Activated T-helper 2 cell treated with anti-CD3 and anti-CD28 coated beads, Interferon-gamma antibody, Interleukin-2, Interleukin-4, amounts not matched to agents 10 μg/mL and 5 μg/mL and 100 μg/mL, durations not matched to agents 14 hours and 24 hours and 36 hours (primary cell): ENCODE measurements at regions not wholly inside any gene's neighbourhood (a gene's known extent, or its start where the extent isn't known, plus 50 kb on each side); places are given as distances from the start of the nearest gene placed in this dataset.

Experiments
- DNase-seq: peaks from one replicate; pipeline ENCODE4 v3.0.0; 2021; ENCODE audit warnings: low spot score
- H3K27ac Mint-ChIP-seq: one replicate; pipeline ENCODE4 v1.8.0; 2021; ENCODE audit warnings: mixed read lengths
- H3K27me3 Mint-ChIP-seq: one replicate; pipeline ENCODE4 v1.8.0; 2021; ENCODE audit warnings: low read depth, mixed read lengths
- H3K36me3 Mint-ChIP-seq: one replicate; pipeline ENCODE4 v1.8.0; 2021; ENCODE audit warnings: low read depth, mixed read lengths
- H3K4me1 Mint-ChIP-seq: one replicate; pipeline ENCODE4 v1.8.0; 2021; ENCODE audit warnings: low read depth, mixed read lengths
- H3K4me3 Mint-ChIP-seq: one replicate; pipeline ENCODE4 v1.8.0; 2021; ENCODE audit warnings: low read depth, mild to moderate bottlenecking, moderate library complexity, mixed read lengths
- H3K9me3 Mint-ChIP-seq: one replicate; pipeline ENCODE4 v1.8.0; 2021; ENCODE audit warnings: mixed read lengths
- intact Hi-C: fragments of 100-400 bp; cut with micrococcal nuclease; formaldehyde crosslinking; loops from one replicate; pipeline ENCODE4 v1.15.1; 2023

DNA sequence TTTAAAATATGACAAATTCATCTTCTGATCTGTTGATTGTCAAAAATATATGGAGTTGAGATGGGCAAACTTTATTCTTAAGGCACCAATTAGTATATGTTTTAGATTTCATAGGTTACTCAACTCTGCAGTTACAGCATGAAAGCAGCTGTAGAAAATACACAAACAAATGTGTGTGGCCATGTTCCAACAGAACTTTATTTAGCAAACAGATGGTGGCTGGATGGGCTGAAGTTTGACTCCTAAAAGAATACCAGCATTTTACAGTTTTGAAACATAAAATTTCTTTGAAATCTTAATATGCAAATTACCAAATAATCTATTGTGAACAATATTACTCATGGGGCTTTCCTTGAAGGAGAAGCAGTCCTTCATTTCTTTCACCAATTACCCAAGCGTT, 1206.0 kb upstream of the LRRTM3 start:
- no peaks in the 10 kb centered on the region for H3K36me3 Mint-ChIP-seq
- no peak overlapping the region for H3K27ac Mint-ChIP-seq
- intact Hi-C loops = no loop called here
- no peak overlapping the region for H3K4me3 Mint-ChIP-seq
- peaks cover 20% of the 10 kb centered on the region for H3K9me3 Mint-ChIP-seq
- no peaks in the 10 kb centered on the region for H3K27me3 Mint-ChIP-seq
- H3K4me1 Mint-ChIP-seq = no peaks in the 10 kb centered on the region
- no peak for DNase-seq

DNA sequence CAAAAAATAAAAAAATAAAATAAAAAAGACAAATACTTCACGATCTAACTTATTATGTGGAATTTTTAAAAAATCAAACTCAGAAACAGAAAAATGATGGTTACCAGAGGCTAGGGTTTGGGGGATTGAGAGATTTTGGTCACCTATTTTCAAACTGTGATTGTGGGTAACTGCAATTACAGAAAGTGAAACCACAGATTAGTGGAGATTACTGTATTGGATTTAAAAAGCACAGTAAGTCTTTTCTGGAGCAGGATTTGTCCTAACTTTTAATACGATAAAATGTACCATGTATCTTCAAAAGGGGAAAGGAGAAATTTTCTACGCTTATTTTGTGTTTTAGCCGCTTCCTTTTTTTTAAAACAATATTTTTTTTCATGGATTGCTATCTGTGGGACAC, 1204.9 kb upstream of the LRRTM3 start:
- Mint-ChIP-seq H3K36me3 (no peaks in the 10 kb centered on the region), H3K4me3 (no peak overlapping the region), H3K27ac (no peak overlapping the region), H3K9me3 (peaks cover 13% of the 10 kb centered on the region), H3K27me3 (no peaks in the 10 kb centered on the region), H3K4me1 (no peaks in the 10 kb centered on the region)
- no peak for DNase-seq
- intact Hi-C loops = no loop called here

DNA sequence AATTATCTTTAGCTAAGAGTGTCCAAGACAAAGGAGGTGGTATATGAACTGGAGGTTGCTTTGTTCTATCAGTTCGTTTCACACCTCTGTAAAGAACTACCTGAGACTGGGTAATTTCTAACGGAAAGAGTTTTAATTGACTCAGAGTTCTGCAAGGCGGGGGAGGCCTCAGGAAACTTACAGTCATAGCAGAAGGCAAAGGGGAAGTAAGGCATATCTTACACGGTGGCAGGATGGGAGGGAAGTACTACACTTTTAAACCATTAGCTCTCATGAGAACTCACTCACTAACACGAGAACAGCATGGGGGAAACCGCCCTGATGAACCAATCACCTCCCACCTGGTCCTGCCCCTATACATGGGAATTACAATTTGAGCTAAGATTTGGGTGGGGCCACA, 1202.3 kb upstream of the LRRTM3 start:
- Mint-ChIP-seq H3K4me3 (no peak overlapping the region), H3K27me3 (no peaks in the 10 kb centered on the region), H3K9me3 (peaks cover 9% of the 10 kb centered on the region), H3K27ac (no peak overlapping the region), H3K36me3 (no peaks in the 10 kb centered on the region), H3K4me1 (no peaks in the 10 kb centered on the region)
- intact Hi-C loops = no loop called here
- DNase-seq = no peak

DNA sequence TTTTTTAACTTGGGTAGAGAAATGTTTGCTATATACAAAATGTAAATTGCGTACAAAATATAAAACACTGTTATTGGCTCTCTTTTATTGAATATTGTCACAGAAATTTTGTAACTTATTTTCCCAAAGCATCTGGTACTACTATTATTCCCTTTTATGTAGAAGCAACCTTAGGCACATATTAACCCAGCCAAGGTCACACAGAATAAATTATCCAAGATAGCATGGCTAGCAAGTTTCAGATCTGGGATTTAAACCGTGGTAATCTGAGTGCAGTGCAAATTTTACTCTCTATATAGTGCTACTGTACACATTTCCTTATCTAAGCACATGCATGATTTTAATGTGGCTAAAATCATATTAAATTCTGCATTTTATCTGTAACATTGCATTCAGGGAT, 1190.5 kb upstream of the LRRTM3 start:
- Mint-ChIP-seq H3K9me3 (peaks cover 7% of the 10 kb centered on the region), H3K27ac (no peak overlapping the region), H3K27me3 (no peaks in the 10 kb centered on the region), H3K4me3 (no peak overlapping the region), H3K4me1 (no peaks in the 10 kb centered on the region), H3K36me3 (no peaks in the 10 kb centered on the region)
- no peak for DNase-seq
- intact Hi-C loops = no loop called here

DNA sequence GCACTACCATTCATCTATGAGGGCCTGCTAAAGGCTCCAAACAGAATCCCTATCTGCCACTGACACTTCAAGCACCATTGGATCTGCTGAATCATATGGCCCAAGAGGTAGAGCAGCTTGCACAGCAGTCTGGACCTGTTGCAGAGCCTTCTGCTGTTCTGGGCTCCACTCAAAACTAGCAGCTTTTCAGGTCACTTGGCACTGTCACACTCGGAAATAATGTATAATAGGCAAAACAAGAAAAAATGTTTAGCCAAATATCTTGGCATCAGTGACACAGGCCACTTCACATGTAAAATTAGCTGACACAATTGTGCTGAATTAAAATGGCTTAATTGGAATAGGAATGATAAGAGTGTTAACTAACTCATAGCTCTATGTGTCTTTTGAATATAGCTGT, 1182.9 kb upstream of the LRRTM3 start:
- Mint-ChIP-seq H3K4me3 (no peak overlapping the region), H3K36me3 (no peaks in the 10 kb centered on the region), H3K9me3 (no peaks in the 10 kb centered on the region), H3K27ac (no peak overlapping the region), H3K27me3 (no peaks in the 10 kb centered on the region), H3K4me1 (no peaks in the 10 kb centered on the region)
- no peak for DNase-seq
- intact Hi-C loops = no loop called here

DNA sequence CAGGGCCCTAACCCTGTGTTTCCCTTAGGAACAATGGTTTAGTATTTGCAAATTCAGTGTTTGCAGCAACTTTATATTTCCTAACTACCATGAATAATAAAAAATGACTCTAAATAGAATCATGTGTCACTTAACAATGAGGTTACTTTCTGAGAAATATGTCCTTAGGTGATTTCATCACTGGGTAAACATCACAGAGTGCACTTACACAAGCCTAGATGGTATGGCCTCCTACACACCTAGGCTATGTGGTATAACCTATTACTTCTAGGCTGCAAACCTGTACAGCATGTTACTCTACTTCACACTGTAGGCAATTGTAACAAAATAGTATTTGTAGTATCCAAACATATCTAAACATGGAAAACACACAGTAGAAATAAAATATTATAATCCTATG, 1174.6 kb upstream of the LRRTM3 start:
- intact Hi-C loops = no loop called here
- no peak for DNase-seq
- Mint-ChIP-seq H3K9me3 (peaks cover 8% of the 10 kb centered on the region), H3K4me1 (no peaks in the 10 kb centered on the region), H3K27me3 (no peaks in the 10 kb centered on the region), H3K4me3 (no peak overlapping the region), H3K27ac (no peak overlapping the region), H3K36me3 (no peaks in the 10 kb centered on the region)

DNA sequence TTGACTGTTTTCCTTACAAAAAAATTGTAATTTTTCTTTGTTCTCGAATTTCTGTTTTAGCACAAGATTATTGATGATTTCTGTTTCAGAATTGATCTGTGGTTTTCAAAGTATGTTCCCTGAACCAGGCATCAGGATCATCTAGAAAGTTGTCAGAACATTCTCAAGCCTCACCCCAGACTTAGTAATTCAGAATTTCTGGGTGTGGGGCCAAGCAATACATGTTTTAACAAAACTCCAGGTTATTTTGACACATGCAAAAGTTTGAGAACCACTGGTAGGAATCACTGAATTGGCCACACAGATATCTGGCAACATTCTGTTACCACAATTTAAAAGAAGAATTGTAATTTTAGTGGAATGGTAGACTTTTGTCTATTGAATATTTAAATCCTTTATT, 1173.9 kb upstream of the LRRTM3 start:
- no peak overlapping the region for H3K4me3 Mint-ChIP-seq
- no peaks in the 10 kb centered on the region for H3K4me1 Mint-ChIP-seq
- no peaks in the 10 kb centered on the region for H3K27me3 Mint-ChIP-seq
- DNase-seq = no peak
- H3K9me3 Mint-ChIP-seq = peaks cover 8% of the 10 kb centered on the region
- H3K36me3 Mint-ChIP-seq = no peaks in the 10 kb centered on the region
- no peak overlapping the region for H3K27ac Mint-ChIP-seq
- intact Hi-C loops = no loop called here

DNA sequence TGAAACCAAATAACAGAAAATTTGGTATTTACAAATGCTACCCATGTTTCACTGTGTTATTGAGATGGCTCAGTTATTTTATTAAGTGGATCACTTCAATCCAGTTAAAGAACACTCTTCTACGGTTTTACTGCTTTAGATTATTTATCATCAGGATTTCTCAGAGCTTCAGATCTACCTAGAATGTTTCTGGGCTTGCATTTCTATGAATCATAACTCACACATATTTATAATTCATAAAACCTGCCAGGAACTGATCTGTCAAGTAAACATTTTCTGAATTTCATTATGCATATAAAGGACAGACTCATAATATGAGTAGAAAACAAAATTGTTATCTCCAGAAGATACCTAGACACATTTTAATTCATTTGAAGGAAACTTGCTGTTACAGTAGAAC, 1172.3 kb upstream of the LRRTM3 start:
- intact Hi-C loops = no loop called here
- no peak overlapping the region for H3K27ac Mint-ChIP-seq
- no peaks in the 10 kb centered on the region for H3K36me3 Mint-ChIP-seq
- no peak overlapping the region for H3K4me3 Mint-ChIP-seq
- H3K27me3 Mint-ChIP-seq = no peaks in the 10 kb centered on the region
- no peak for DNase-seq
- peaks cover 13% of the 10 kb centered on the region for H3K9me3 Mint-ChIP-seq
- H3K4me1 Mint-ChIP-seq = no peaks in the 10 kb centered on the region

DNA sequence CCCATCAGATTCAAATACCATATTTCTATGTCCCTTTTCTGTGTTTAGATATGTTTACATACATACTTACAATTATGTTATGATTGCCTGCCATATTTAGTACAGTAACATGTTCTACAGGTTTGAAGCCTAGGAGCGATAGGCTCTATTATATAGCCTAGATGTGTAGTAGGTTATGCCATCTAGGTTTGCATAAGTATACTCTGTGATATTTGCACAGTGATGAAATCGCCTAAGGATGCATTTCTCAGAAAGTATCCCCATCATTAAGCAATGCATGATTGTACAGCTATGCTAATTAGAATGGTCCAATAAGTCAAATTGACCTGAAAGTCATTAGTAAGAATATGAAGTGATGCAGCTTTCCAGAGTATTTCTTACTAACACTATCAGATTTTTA, 1171.7 kb upstream of the LRRTM3 start:
- H3K4me3 Mint-ChIP-seq = no peak overlapping the region
- no peak overlapping the region for H3K27ac Mint-ChIP-seq
- intact Hi-C loops = no loop called here
- H3K4me1 Mint-ChIP-seq = no peaks in the 10 kb centered on the region
- DNase-seq = no peak
- peaks cover 7% of the 10 kb centered on the region for H3K9me3 Mint-ChIP-seq
- H3K36me3 Mint-ChIP-seq = no peaks in the 10 kb centered on the region
- no peaks in the 10 kb centered on the region for H3K27me3 Mint-ChIP-seq

DNA sequence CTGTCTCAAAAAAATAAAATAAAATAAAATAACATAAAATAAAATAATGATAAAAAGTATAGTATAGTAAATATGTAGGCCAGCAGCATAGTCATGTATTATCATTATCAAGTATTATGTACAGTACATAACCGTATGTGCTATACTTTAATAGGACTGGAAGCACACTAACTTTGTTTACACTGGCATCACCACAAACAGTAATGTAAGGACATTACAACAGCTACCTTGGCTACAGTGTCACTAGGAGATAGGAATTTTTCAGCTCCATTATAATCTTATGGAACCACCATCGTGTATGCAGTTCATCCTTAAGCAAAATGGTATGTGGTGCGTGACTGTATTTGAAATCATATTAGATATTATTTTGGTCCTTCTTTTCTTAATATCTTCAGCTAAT, 1163.5 kb upstream of the LRRTM3 start:
- no peak overlapping the region for H3K4me3 Mint-ChIP-seq
- no peak for DNase-seq
- no peaks in the 10 kb centered on the region for H3K36me3 Mint-ChIP-seq
- intact Hi-C loops = no loop called here
- H3K27ac Mint-ChIP-seq = no peak overlapping the region
- no peaks in the 10 kb centered on the region for H3K4me1 Mint-ChIP-seq
- peaks cover 11% of the 10 kb centered on the region for H3K9me3 Mint-ChIP-seq
- no peaks in the 10 kb centered on the region for H3K27me3 Mint-ChIP-seq

DNA sequence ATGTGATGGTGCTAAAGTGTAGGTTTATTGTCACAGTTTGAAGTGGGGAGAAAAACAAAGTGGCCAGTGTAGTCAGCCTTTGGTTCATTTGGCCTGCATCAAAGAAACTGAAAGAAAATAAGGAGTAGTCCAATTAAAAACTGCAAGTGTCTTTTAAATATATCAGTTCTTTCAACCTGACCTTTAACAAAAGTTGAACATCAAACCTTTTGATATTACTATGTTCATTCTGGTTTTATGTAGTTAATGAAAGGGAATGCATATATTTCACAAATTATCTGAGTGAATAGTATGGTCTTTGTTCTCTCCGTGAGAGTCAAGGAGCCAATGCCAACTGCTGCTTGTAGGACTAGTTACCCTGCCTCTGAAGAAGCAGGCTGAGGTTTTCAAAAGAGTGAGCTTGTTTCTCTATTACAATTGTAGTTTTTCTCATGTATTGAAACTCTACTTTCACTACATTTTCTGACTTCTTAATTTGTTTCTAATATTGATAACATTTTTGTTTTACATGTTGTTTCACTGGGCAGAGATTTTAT, 1160.8 kb upstream of the LRRTM3 start:
- H3K36me3 Mint-ChIP-seq = no peaks in the 10 kb centered on the region
- H3K4me1 Mint-ChIP-seq = no peaks in the 10 kb centered on the region
- H3K9me3 Mint-ChIP-seq = peaks cover 6% of the 10 kb centered on the region
- no peak overlapping the region for H3K27ac Mint-ChIP-seq
- intact Hi-C loops = no loop called here
- no peaks in the 10 kb centered on the region for H3K27me3 Mint-ChIP-seq
- H3K4me3 Mint-ChIP-seq = no peak overlapping the region
- no peak for DNase-seq

DNA sequence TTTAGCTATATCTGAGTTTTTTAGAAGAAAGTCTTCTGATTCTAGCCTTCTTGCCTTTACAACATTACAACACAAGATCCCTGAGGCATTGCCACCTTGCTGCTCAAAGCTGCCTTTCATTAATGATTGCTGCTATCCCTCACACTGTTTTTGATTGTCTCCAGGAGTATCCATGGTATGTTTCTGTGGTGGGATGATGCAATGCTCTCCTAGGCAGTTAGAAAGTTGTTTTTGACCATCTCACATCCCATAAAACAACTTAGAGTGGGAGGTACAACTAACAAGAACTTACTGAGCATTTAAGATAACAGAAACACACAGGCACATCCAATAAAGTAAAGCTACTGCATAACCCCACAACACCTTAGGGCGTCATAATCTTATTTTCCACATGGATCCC, 1156.0 kb upstream of the LRRTM3 start:
- Mint-ChIP-seq H3K36me3 (no peaks in the 10 kb centered on the region), H3K9me3 (peaks cover 11% of the 10 kb centered on the region), H3K4me3 (no peak overlapping the region), H3K4me1 (no peaks in the 10 kb centered on the region), H3K27ac (no peak overlapping the region), H3K27me3 (no peaks in the 10 kb centered on the region)
- intact Hi-C loops = no loop called here
- DNase-seq = no peak

DNA sequence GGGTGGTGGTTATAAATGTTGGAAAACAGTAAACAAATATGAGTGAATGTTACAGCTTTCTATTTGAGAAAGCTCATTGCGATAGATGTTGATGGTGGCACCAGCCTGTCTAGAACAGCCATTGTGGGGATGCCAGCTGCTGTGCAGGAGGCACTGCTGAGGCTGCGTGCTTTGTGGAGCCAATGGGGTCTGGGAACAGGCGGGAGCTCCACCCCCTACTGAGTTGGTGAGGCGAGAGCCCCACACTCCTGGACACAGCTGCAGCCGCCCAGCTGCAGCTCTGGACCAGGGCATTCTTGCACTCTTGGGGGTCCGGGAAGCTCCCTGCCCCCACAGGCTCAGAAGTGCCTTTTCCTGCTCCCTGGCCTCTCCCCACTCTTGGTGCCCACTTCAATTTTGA, 1147.1 kb upstream of the LRRTM3 start:
- no peaks in the 10 kb centered on the region for H3K27me3 Mint-ChIP-seq
- no peak overlapping the region for H3K4me3 Mint-ChIP-seq
- H3K9me3 Mint-ChIP-seq = peaks cover 5% of the 10 kb centered on the region
- no peak overlapping the region for H3K27ac Mint-ChIP-seq
- H3K4me1 Mint-ChIP-seq = no peaks in the 10 kb centered on the region
- no peaks in the 10 kb centered on the region for H3K36me3 Mint-ChIP-seq
- DNase-seq = no peak
- intact Hi-C loops = no loop called here

DNA sequence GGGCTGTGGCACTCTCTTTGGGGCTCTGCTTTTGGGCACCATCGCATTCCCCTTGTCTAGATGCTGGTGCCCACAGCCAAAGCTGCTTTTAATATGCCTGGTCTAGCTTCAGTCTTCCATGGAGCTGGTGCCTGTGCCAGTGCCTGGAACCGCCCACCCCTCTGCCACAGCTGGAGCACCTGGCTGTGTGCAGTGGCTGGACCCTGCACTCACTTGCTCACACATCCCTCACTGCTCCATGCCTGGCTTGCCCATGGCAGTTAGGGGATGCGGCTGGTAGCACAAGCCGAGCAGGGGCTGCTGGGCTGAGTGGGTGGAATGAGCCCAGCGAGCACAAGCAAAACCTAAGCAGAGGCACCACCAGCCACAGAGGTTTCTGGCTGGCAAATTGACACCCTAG, 1145.9 kb upstream of the LRRTM3 start:
- Mint-ChIP-seq H3K36me3 (no peaks in the 10 kb centered on the region), H3K4me3 (no peak overlapping the region), H3K9me3 (no peaks in the 10 kb centered on the region), H3K27me3 (no peaks in the 10 kb centered on the region), H3K4me1 (no peaks in the 10 kb centered on the region), H3K27ac (no peak overlapping the region)
- intact Hi-C loops = no loop called here
- DNase-seq = no peak
